Natural killer cell (primary cell): ENCODE measurements at regions not wholly inside any gene's neighbourhood (a gene's known extent, or its start where the extent isn't known, plus 50 kb on each side); places are given as distances from the start of the nearest gene placed in this dataset.

Source experiments
- ATAC-seq, 3 donors: fragments of 150-1000 bp in 2 of 3; fragments of 200-7000 bp in 1 of 3; cut with Tn5 transposase; 1 replicate in 1 of 3; 2 replicates in 2 of 3; pipeline ENCODE4 v1.10.0; 2021; ENCODE audit warnings: mild to moderate bottlenecking in 2 of 3, moderate library complexity in 2 of 3
- DNase-seq, 2 donors: peaks; one replicate each; pipeline versions ENCODE4 v3.0.0 to v3.0.0-alpha.2; 2013 to 2021; ENCODE audit warnings: mixed read lengths in 1 of 2
- H3K27ac ChIP-seq: one replicate; pipeline ENCODE4 v1.5.1; 2013; ENCODE audit warnings: mild to moderate bottlenecking, low read length
- H3K27me3 ChIP-seq: one replicate; pipeline ENCODE4 v1.6.1; 2013; ENCODE audit warnings: low read length; ENCODE audit not compliant: control insufficient read depth, insufficient read depth
- H3K36me3 ChIP-seq: one replicate; pipeline ENCODE4 v1.6.1; 2013; ENCODE audit warnings: low read length; ENCODE audit not compliant: control insufficient read depth, insufficient read depth
- H3K4me1 ChIP-seq: one replicate; pipeline ENCODE4 v1.6.1; 2013; ENCODE audit warnings: low read length; ENCODE audit not compliant: control insufficient read depth, insufficient read depth
- H3K4me3 ChIP-seq: one replicate; pipeline ENCODE4 v1.5.1; 2013; ENCODE audit warnings: low read length
- H3K9me3 ChIP-seq: one replicate; pipeline ENCODE4 v1.6.1; 2013; ENCODE audit warnings: low read length; ENCODE audit not compliant: control insufficient read depth, insufficient read depth
- H3K27ac Mint-ChIP-seq, 2 donors: one replicate each; pipeline ENCODE4 v1.8.0; 2022; ENCODE audit warnings: mild to moderate bottlenecking in 2 of 2, mixed read lengths in 2 of 2, moderate library complexity in 1 of 2
- H3K27me3 Mint-ChIP-seq, 2 donors: one replicate each; pipeline ENCODE4 v1.8.0; 2022; ENCODE audit warnings: low read depth in 2 of 2, mixed read lengths in 2 of 2
- H3K36me3 Mint-ChIP-seq: one replicate; pipeline ENCODE4 v1.8.0; 2022; ENCODE audit warnings: mixed read lengths
- H3K4me1 Mint-ChIP-seq, 2 donors: one replicate each; pipeline ENCODE4 v1.8.0; 2022; ENCODE audit warnings: mixed read lengths in 2 of 2
- H3K4me3 Mint-ChIP-seq: one replicate; pipeline ENCODE4 v1.8.0; 2022; ENCODE audit warnings: mild to moderate bottlenecking, moderate library complexity, mixed read lengths
- H3K9me3 Mint-ChIP-seq, 2 donors: one replicate each; pipeline ENCODE4 v1.8.0; 2022; ENCODE audit warnings: mixed read lengths in 2 of 2
- WGBS: methylation state at CpG from one replicate; pipeline ENCODE4 v1.1.7; 2013; ENCODE audit warnings: missing lambda C conversion rate; ENCODE audit not compliant: insufficient coverage; 5-methylcytosine and 5-hydroxymethylcytosine counted together
- intact Hi-C: fragments of 100-400 bp; cut with micrococcal nuclease; formaldehyde crosslinking; loops from one replicate; pipeline ENCODE4 v1.14.2; 2022
- TF ChIP-seq, protein P1 (sequence below): fragments of 200-600 bp; IDR thresholded peaks from one replicate; pipeline ENCODE4 v1.8.0; 2022; ENCODE audit warnings: antibody characterized with exemption

DNA sequence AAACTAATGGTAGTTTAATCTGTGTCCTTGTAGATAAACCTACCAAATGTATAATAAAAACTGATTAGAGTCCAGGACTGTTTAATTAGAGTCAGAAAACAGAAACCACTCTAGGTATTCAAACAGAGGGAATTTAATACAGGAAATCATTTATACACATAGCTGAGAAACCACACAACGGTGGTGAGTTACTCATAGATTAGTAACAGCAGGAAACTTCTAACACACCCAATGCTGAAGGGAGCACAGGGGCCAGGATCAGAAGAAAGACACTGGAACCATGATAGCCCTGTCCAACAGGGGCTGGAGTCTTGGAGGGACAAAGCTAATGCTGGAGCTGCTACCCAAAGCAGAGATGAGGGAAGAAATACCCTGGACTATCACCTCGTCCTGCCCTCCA lies 321.0 kb downstream of the ACTL7B start:
- no peaks in the 10 kb centered on the region for H3K4me1 ChIP-seq
- TF ChIP-seq, protein P1, sequence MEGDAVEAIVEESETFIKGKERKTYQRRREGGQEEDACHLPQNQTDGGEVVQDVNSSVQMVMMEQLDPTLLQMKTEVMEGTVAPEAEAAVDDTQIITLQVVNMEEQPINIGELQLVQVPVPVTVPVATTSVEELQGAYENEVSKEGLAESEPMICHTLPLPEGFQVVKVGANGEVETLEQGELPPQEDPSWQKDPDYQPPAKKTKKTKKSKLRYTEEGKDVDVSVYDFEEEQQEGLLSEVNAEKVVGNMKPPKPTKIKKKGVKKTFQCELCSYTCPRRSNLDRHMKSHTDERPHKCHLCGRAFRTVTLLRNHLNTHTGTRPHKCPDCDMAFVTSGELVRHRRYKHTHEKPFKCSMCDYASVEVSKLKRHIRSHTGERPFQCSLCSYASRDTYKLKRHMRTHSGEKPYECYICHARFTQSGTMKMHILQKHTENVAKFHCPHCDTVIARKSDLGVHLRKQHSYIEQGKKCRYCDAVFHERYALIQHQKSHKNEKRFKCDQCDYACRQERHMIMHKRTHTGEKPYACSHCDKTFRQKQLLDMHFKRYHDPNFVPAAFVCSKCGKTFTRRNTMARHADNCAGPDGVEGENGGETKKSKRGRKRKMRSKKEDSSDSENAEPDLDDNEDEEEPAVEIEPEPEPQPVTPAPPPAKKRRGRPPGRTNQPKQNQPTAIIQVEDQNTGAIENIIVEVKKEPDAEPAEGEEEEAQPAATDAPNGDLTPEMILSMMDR = no peak
- no peaks in the 10 kb centered on the region for H3K27me3 Mint-ChIP-seq
- 75% methylated on average over 2 of the region's 2 CpGs for WGBS
- no peaks in the 10 kb centered on the region for H3K36me3 ChIP-seq
- H3K36me3 Mint-ChIP-seq = no peaks in the 10 kb centered on the region
- no peaks in the 10 kb centered on the region for H3K9me3 ChIP-seq
- intact Hi-C loops = no loop called here
- ATAC-seq = no peak
- H3K4me3 Mint-ChIP-seq = no peak overlapping the region
- no peak overlapping the region for H3K27ac ChIP-seq
- no peak overlapping the region for H3K27ac Mint-ChIP-seq
- H3K4me3 ChIP-seq = no peak overlapping the region
- DNase-seq = no peak
- H3K9me3 Mint-ChIP-seq = peaks cover 5 to 11% of the 10 kb centered on the region in 2 donors
- no peaks in the 10 kb centered on the region for H3K4me1 Mint-ChIP-seq
- no peaks in the 10 kb centered on the region for H3K27me3 ChIP-seq

DNA sequence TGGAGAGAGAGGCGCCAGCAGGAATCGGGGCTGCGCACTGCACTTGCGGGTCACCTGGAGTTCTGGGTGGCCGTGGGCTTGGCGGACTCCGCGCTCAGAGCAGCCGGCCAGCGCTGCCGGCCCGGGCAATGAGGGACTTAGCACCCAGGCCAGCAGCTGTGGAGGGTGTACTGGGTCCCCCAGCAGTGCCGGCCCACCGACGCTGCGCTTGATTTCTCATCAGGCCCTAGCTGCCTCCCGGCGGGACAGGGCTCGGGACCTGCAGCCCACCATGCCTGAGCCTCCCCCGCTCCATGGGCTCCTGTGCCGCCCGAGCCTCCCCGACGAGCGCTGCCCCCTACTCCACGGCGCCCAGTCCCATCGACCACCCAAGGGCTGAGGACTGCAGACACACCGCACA lies 325.6 kb downstream of the ACTL7B start:
- no peaks in the 10 kb centered on the region for H3K27me3 Mint-ChIP-seq
- 94% methylated on average over 29 of the region's 29 CpGs for WGBS
- no peaks in the 10 kb centered on the region for H3K4me1 Mint-ChIP-seq
- no peaks in the 10 kb centered on the region for H3K36me3 Mint-ChIP-seq
- Histone ChIP-seq H3K9me3 (no peaks in the 10 kb centered on the region), H3K27ac (no peak overlapping the region), H3K4me3 (no peak overlapping the region), H3K27me3 (no peaks in the 10 kb centered on the region), H3K36me3 (no peaks in the 10 kb centered on the region), H3K4me1 (no peaks in the 10 kb centered on the region)
- DNase-seq (no peak), ATAC-seq (no peak)
- H3K4me3 Mint-ChIP-seq = no peak overlapping the region
- intact Hi-C loops = no loop called here
- TF ChIP-seq, protein P1 = no peak
- H3K9me3 Mint-ChIP-seq = peaks cover 6 to 8% of the 10 kb centered on the region in 2 donors
- no peak overlapping the region for H3K27ac Mint-ChIP-seq

DNA sequence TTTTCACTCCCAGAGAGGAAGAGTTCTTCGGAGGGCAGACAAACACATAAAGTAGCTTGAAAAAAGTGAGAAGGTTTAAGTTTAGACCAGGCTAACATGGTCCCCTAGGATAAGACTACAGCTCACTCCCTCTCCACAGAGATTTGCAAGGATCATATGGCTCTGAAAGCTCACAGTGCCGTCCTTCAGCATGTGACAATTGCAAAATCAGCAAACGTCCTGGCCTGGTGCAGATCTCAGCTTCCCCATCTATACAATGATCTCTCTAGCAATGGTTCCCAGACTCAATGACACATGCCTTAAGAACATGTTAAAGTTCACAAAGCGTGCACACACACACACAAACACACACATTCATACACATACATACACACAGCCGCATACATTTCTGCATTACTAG lies 327.6 kb downstream of the ACTL7B start:
- H3K27me3 ChIP-seq = no peaks in the 10 kb centered on the region
- H3K27me3 Mint-ChIP-seq = no peaks in the 10 kb centered on the region
- H3K4me3 ChIP-seq = no peak overlapping the region
- ATAC-seq = no peak
- no peaks in the 10 kb centered on the region for H3K36me3 Mint-ChIP-seq
- H3K4me3 Mint-ChIP-seq = no peak overlapping the region
- no peak for DNase-seq
- H3K9me3 ChIP-seq = no peaks in the 10 kb centered on the region
- no peak overlapping the region for H3K27ac Mint-ChIP-seq
- peaks cover 6% of the 10 kb centered on the region in 2 donors for H3K9me3 Mint-ChIP-seq
- TF ChIP-seq, protein P1 = no peak
- H3K27ac ChIP-seq = no peak overlapping the region
- no peaks in the 10 kb centered on the region for H3K4me1 Mint-ChIP-seq
- no peaks in the 10 kb centered on the region for H3K4me1 ChIP-seq
- 78% methylated on average over 4 of the region's 5 CpGs for WGBS
- H3K36me3 ChIP-seq = no peaks in the 10 kb centered on the region
- intact Hi-C loops = no loop called here

DNA sequence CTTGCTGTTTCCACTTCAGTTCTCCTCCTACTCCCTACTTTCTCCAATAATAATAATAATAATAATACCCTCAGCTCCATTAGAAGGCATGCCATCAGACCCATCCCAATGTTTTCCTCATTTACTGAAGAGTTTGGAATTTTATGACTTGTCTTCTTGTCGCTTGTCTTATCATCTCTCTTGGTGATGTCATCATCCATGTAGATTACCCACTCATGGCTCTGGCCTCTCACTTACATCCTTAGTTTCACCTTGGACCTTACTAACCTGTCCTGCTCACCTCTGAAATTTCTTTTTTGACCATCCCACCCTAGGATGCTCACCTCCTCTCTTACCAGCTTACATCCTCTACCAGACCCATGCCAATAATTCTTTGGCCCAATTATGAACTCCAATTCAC lies 329.3 kb downstream of the ACTL7B start:
- Histone ChIP-seq H3K27me3 (no peaks in the 10 kb centered on the region), H3K4me3 (no peak overlapping the region), H3K36me3 (no peaks in the 10 kb centered on the region), H3K9me3 (no peaks in the 10 kb centered on the region), H3K4me1 (no peaks in the 10 kb centered on the region), H3K27ac (no peak overlapping the region)
- DNase-seq = no peak
- Mint-ChIP-seq H3K4me3 (no peak overlapping the region), H3K27ac (no peak overlapping the region), H3K9me3 (peaks cover 6 to 8% of the 10 kb centered on the region in 2 donors), H3K27me3 (no peaks in the 10 kb centered on the region), H3K36me3 (no peaks in the 10 kb centered on the region), H3K4me1 (no peaks in the 10 kb centered on the region)
- ATAC-seq = no peak
- intact Hi-C loops = no loop called here
- TF ChIP-seq, protein P1 = no peak
- WGBS = 90% methylated on average over 1 of the region's 1 CpG
